KG1 (cell line): ENCODE measurements at regions not wholly inside any gene's neighbourhood (a gene's known extent, or its start where the extent isn't known, plus 50 kb on each side); places are given as distances from the start of the nearest gene placed in this dataset.

ENCODE experiments used
- DNase-seq: peaks from one replicate; lab custom pipeline; 2025; lab: John Stamatoyannopoulos, UW

- DNase-seq, result no peak
Measured at GRCh38 chr22:27507111-27507611, 294.4 kb downstream of the MN1 start.

- DNase-seq, result no peak
Measured at GRCh38 chr22:27507935-27508526, 293.5 kb downstream of the MN1 start.

- no peak for DNase-seq
Measured at GRCh38 chr22:27509132-27509920, 292.2 kb downstream of the MN1 start.

- DNase-seq, result no peak
Measured at GRCh38 chr22:27510024-27510423, 291.5 kb downstream of the MN1 start.

DNA sequence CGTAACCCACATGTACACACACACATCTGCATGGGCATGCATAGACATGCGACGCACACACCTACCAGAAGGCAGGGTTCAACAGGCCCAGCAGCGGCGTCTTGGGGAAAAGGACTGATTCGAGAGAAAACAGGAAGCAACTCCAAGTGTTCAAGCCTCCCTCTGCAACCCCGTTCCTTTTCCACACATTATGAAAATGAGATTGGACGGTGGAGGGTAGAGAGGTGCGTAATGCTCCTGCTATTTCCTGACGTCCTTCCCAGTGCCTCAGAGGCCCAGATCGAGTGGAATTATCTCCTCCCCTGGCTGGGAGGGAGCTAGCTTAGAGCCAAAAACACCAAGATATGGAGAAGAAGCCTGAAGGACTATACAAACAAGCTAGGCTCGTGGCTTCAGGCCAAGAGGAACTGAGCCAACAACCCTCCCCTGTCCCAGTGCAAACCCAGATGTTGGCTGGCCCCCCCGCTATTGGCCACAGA is 289.2 kb downstream of the MN1 start:
- DNase-seq, result no peak

- DNase-seq, result no peak
Measured at GRCh38 chr22:27513021-27513420, 288.5 kb downstream of the MN1 start.

DNA sequence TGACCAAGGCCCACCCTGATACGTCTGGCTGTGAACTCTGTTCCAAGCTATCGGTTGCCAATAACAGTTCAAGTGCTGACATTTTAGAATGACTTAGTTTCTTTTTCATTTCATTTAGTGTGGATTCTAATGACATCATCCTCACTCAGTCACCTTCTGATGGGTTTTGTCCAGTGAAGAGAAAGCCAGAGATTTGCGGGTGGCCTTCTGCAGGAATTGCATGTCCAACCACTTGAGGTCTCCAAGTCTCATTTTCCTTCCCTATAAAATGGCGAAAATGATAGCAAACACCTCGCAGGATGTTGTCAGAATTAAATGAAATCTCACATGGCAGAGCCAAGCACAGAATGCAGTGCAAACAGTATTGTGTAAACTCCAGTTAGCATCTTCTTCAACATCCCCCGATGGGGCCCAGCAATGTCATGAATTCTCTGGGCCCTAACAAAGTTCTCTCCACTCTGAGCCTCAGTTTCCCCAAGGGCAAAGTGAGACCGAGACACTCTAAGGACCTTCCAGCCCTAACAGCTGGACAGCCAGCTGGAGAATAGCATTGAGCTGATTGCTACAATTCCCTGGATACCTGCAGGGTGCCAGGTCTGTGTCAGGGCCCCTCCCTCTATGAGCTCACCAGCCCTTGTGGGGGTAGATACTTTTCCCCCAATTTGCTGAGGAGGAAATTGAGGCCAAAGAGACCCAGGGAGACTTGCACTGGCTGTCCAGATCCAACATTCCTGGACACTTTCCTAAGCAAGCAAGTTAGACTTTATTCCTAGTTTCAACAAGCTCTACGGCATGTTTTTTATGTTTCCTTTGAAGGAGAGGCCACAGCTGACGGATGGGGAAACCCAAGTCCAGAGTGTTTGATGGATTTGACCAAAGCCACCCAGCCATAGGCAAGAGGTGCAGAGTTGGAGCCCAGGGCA is 286.7 kb downstream of the MN1 start:
- no peak for DNase-seq

GRCh38 chr22:27517361-27518155 is 284.0 kb downstream of the MN1 start:
- DNase-seq, result no peak

DNA sequence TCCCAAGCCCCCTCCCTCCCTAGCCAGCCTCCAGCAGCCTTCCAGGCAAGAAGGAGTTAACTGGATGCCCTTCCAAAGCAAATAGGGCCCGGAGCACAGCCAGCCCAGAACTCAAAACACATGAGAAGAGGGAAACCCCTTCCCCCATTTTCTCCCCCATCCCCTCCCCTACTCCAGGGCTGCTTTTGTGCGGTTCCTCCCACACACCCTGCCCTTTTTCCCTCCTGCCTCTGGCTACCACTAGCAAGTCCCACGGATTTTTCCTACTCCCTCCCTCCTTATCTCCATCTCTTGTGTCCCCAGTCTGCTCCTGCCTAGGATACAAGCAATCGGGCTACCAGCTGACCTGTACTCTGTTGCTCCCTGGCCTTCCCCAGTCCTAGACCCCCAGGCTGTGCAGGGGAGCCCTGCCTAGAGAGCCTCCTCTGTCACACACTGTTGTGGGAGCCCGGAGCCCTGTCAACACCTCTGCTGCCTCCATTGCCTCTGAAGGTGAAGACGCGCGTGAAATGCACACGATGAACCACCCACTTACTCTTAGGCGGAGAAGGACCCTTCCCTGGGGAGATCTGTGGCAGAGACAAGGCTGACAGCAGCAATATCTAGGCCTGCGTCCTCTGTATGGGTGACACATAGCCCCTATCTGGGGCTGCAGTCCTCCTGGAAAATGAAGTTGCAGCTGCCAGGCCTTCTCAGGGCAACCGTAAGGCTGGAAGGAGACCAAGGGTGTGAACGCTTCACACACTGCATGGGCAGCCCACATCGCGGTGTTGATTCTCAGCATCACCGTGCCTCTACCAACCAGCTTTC is 282.8 kb downstream of the MN1 start:
- no peak for DNase-seq

DNA sequence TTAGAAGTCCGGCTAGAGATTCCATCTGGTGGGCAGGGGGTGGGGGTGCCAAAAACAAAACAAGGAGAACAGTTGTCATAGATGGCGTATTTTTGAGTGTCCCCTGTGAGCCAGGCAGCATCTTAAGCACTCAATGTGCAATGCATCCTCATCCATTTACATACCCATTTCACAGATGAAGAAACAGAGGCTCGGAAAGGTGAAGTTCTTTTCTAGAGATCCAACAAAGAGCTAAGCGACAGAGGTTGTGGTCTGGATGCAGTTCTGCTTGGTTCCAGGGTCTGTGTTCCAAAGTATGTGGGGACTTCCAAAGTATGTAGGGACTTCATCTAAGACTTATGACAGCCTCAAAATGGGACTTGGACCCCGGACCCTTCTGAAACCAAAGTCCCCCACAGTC is 277.8 kb downstream of the MN1 start:
- DNase-seq, result no peak

DNA sequence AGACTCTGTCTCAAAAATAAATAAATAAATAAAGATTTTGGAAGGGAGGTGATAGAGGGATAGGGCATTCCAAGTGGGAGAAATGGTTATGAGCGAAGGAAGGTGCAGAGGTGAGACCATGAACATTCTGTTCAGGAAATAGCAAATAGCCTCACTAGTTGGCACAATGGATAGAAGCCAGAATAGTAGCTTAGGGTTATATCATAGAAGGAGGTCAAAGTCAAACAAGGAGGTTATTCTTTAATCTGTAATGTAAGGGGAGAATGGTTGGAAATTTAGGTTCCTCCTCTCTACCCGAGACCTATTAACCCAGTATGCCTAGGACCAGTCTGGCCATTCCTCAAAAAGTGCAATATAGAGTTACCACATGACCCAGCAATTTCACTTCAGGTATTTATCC is 275.8 kb downstream of the MN1 start:
- DNase-seq, result no peak

GRCh38 chr22:27526901-27527300 is 274.7 kb downstream of the MN1 start:
- no peak for DNase-seq

- DNase-seq, result no peak
Measured at GRCh38 chr22:27531782-27532530, 269.6 kb downstream of the MN1 start.

DNA sequence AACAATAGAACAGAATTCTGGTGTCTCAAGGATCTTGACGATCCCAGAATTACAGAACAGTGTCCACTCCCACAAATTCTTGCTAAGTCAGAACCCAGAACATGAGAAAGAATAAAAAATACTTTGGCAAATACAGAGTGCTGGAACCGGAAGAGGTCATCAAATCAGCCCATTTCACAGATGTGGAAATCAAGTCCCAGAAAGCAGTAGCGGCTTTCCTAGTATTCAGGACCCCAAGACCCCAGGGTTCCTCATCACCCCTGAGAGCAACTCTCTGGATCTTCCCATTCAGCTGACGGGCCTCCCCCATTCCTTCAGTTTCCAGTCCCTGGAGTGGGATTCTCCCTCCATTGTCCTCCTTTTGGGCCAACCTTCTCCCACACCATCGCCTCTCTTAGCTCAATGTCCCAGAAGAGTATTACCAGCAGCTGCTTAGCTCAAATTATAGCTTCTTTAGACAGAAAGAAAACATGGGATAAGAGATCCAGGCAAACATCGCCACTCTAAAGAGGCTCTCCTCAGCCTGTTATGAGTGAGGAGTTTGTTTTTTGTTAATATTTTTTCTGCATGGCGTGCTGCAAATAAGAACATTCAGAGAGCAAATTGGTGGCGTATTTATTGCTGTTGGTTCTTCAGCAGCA is 268.3 kb downstream of the MN1 start:
- DNase-seq, result no peak

DNA sequence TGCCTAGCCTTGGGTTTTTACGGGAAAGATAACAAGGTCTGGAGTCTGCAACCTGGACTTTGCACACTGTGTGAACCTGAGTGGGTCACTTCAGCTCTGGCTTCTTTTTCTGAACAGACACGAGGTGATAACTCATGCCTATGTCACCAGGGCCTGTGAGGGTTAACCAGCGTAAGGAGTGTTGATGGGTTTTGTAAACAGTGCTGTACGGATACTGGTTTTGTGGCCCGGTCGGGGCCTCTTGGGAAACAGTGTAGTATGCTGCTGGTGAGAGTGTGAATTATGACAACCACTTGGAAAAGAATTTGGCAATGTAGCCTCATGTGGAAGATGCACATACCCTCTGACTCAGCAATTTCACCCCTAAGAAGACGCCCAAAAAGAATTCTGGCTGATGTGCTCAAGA is 266.8 kb downstream of the MN1 start:
- no peak for DNase-seq

DNA sequence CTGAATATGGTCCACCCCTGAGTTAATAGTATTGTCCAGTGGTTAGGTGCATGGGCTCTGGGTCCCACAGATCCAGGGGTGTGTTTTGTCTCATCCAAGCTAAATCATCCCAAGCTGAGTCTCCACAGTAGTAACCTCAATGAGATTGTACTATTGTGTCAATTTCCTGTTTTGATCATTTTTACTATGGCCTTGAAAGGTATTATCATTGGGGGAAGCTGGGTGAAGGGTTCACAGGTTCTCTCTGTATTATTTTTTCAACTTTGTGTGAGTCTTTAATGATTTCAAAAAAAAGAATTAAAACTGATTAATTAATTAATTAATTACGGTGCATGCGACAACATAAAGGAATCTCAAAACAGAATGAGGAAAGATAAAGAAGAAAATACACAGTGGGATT is 266.1 kb downstream of the MN1 start:
- DNase-seq, result no peak

- DNase-seq, result no peak
Measured at GRCh38 chr22:27537501-27537900, 264.1 kb downstream of the MN1 start.

- no peak for DNase-seq
Measured at GRCh38 chr22:27538666-27539065, 262.9 kb downstream of the MN1 start.

GRCh38 chr22:27540247-27540646 is 261.3 kb downstream of the MN1 start:
- no peak for DNase-seq
